Gastrocnemius medialis (tissue), 4 donors: ENCODE measurements at regions not wholly inside any gene's neighbourhood (a gene's known extent, or its start where the extent isn't known, plus 50 kb on each side); places are given as distances from the start of the nearest gene placed in this dataset.
"Not testable (repeated sequence)": the region's sequence is repeated elsewhere in the genome, so short reads cannot be mapped to it uniquely, and the experiment has no call there.

ENCODE experiments used
- CTCF ChIP-seq, 5 experiments: fragments of 450-650 bp in 3 of 5; fragments of 200-600 bp in 2 of 5; sonication (generic) in 2 of 5; IDR thresholded peaks in 4 of 5; conservative IDR thresholded peaks in 1 of 5; 1 replicate in 4 of 5; 2 replicates in 1 of 5; pipeline ENCODE4 v1.5.1; 2016 to 2019; ENCODE audit warnings: antibody characterized with exemption in 5 of 5, mild to moderate bottlenecking in 3 of 5, moderate library complexity in 3 of 5
- POLR2A ChIP-seq, 2 donors: fragments of 450-650 bp; IDR thresholded peaks; one replicate each; pipeline ENCODE4 v1.6.1; 2017; ENCODE audit warnings: antibody characterized with exemption in 2 of 2, mild to moderate bottlenecking in 2 of 2, moderate library complexity in 2 of 2

GRCh38 chr15:79144290-79144689, 53.7 kb upstream of the RASGRF1 start:
- not testable (repeated sequence) for TF ChIP-seq CTCF (IDR thresholded peaks at IDR 0.05 in 4 of 5, conservative IDR thresholded peaks at IDR 0.05 in 1 of 5); POLR2A (IDR thresholded peaks at IDR 0.05)
